Testis (tissue), 2 donors: ENCODE measurements at regions not wholly inside any gene's neighbourhood (a gene's known extent, or its start where the extent isn't known, plus 50 kb on each side); places are given as distances from the start of the nearest gene placed in this dataset.

Experiments
- DNase-seq: peaks from one replicate; pipeline ENCODE4 v3.0.0-alpha.2; 2019
- H3K27ac ChIP-seq, 2 donors: fragments of 200-600 bp; sonication (generic); one replicate each; pipeline ENCODE4 v1.5.1; 2019
- H3K27me3 ChIP-seq: fragments of 200-600 bp; sonication (generic); one replicate; pipeline ENCODE4 v1.5.1; 2019
- H3K36me3 ChIP-seq: fragments of 200-600 bp; sonication (generic); one replicate; pipeline ENCODE4 v1.5.1; 2017; ENCODE audit warnings: low read depth; ENCODE audit errors: missing control alignments
- H3K4me1 ChIP-seq: fragments of 200-600 bp; sonication (generic); one replicate; pipeline ENCODE4 v1.5.1; 2019
- H3K4me3 ChIP-seq, 2 donors: fragments of 200-600 bp; sonication (generic); one replicate each; pipeline ENCODE4 v1.5.1; 2017 to 2019
- H3K9me3 ChIP-seq: fragments of 200-600 bp; sonication (generic); one replicate; pipeline ENCODE4 v1.5.1; 2017
- CTCF ChIP-seq, 3 experiments: fragments of 450-650 bp in 2 of 3; fragments of 200-600 bp in 1 of 3; sonication (generic) in 1 of 3; IDR thresholded peaks; one replicate each; pipeline ENCODE4 v1.5.1; 2016 to 2019; ENCODE audit warnings: antibody characterized with exemption in 3 of 3, mild to moderate bottlenecking in 2 of 3, moderate library complexity in 1 of 3
- POLR2A ChIP-seq: fragments of 450-650 bp; IDR thresholded peaks from one replicate; pipeline ENCODE4 v1.6.1; 2017; ENCODE audit warnings: antibody characterized with exemption, mild to moderate bottlenecking, moderate library complexity
- WGBS, 2 donors: methylation state at CpG; one replicate each; pipeline ENCODE4 v1.1.5; 2018; 5-methylcytosine and 5-hydroxymethylcytosine counted together
- intact Hi-C: fragments of 100-400 bp; cut with DNase I; formaldehyde crosslinking; loops from one replicate; pipeline ENCODE4 v1.15.1; 2023; ENCODE audit warnings: low total_unique reads

- Histone ChIP-seq H3K4me1 (no peaks in the 10 kb centered on the region), H3K27ac (no peak overlapping the region), H3K27me3 (no peaks in the 10 kb centered on the region), H3K9me3 (no peaks in the 10 kb centered on the region), H3K36me3 (no peaks in the 10 kb centered on the region), H3K4me3 (no peak overlapping the region)
- 84 to 85% methylated on average over 3 of the region's 3 CpGs for WGBS, 2 donors
- DNase-seq: no peak
- TF ChIP-seq POLR2A: no peak
- TF ChIP-seq CTCF (IDR thresholded peaks at IDR 0.05): no peak
- intact Hi-C loops: no loop called here
Observed at GRCh38 chr17:13160296-13160695, 142.5 kb upstream of the ELAC2 start.

GRCh38 chr17:13158494-13159240, 140.8 kb upstream of the ELAC2 start:
- intact Hi-C loops: no loop called here
- H3K27me3 ChIP-seq: no peaks in the 10 kb centered on the region
- TF ChIP-seq CTCF (IDR thresholded peaks at IDR 0.05): no peak
- no peak overlapping the region for H3K27ac ChIP-seq
- no peak overlapping the region for H3K4me3 ChIP-seq
- no peaks in the 10 kb centered on the region for H3K36me3 ChIP-seq
- H3K9me3 ChIP-seq: no peaks in the 10 kb centered on the region
- no peak for DNase-seq
- H3K4me1 ChIP-seq: no peaks in the 10 kb centered on the region
- whole genome bisulfite sequencing, 2 donors: 64 to 85% methylated on average over 2 of the region's 2 CpGs

- 92 to 93% methylated on average over 5 of the region's 5 CpGs for WGBS, 2 donors
- Histone ChIP-seq H3K27ac (no peak overlapping the region), H3K27me3 (no peaks in the 10 kb centered on the region), H3K36me3 (no peaks in the 10 kb centered on the region), H3K4me3 (no peak overlapping the region), H3K9me3 (no peaks in the 10 kb centered on the region), H3K4me1 (no peaks in the 10 kb centered on the region)
- DNase-seq: no peak
- intact Hi-C loops: no loop called here
- TF ChIP-seq CTCF (IDR thresholded peaks at IDR 0.05): no peak
- no peak for TF ChIP-seq POLR2A
Observed at GRCh38 chr17:13157656-13158055, 139.8 kb upstream of the ELAC2 start.

- TF ChIP-seq POLR2A (no peak), CTCF (IDR thresholded peaks at IDR 0.05) (no peak)
- 85 to 94% methylated on average over 4 of the region's 4 CpGs for WGBS, 2 donors
- Histone ChIP-seq H3K27ac (no peak overlapping the region), H3K4me3 (no peak overlapping the region), H3K36me3 (no peaks in the 10 kb centered on the region), H3K4me1 (no peaks in the 10 kb centered on the region), H3K9me3 (no peaks in the 10 kb centered on the region), H3K27me3 (no peaks in the 10 kb centered on the region)
- intact Hi-C loops: no loop called here
- DNase-seq: no peak
Observed at GRCh38 chr17:13154930-13155329, 137.1 kb upstream of the ELAC2 start.

GRCh38 chr17:13154398-13154797, 136.6 kb upstream of the ELAC2 start:
- 77 to 85% methylated on average over 2 of the region's 2 CpGs for WGBS, 2 donors
- Histone ChIP-seq H3K27ac (no peak overlapping the region), H3K4me3 (no peak overlapping the region), H3K36me3 (no peaks in the 10 kb centered on the region), H3K4me1 (no peaks in the 10 kb centered on the region), H3K9me3 (no peaks in the 10 kb centered on the region), H3K27me3 (no peaks in the 10 kb centered on the region)
- intact Hi-C loops: no loop called here
- no peak for DNase-seq
- TF ChIP-seq POLR2A (no peak), CTCF (IDR thresholded peaks at IDR 0.05) (no peak)
